GM12891 (cell line): ENCODE measurements at regions not wholly inside any gene's neighbourhood (a gene's known extent, or its start where the extent isn't known, plus 50 kb on each side); places are given as distances from the start of the nearest gene placed in this dataset.

Source experiments
- PAX5 ChIP-seq: IDR thresholded peaks from 2 replicates; pipeline ENCODE4 v1.6.1; 2011; ENCODE audit warnings: low read length, moderate library complexity, mild to moderate bottlenecking; ENCODE audit not compliant: insufficient read depth, severe bottlenecking
- POLR2A ChIP-seq: IDR thresholded peaks from 2 replicates; pipeline ENCODE4 v1.6.1; 2011; ENCODE audit warnings: low read depth, low read length, control low read depth
- TAF1 ChIP-seq: IDR thresholded peaks from 2 replicates; pipeline ENCODE4 v1.6.1; 2011; ENCODE audit warnings: low read depth, low read length, control low read depth

DNA sequence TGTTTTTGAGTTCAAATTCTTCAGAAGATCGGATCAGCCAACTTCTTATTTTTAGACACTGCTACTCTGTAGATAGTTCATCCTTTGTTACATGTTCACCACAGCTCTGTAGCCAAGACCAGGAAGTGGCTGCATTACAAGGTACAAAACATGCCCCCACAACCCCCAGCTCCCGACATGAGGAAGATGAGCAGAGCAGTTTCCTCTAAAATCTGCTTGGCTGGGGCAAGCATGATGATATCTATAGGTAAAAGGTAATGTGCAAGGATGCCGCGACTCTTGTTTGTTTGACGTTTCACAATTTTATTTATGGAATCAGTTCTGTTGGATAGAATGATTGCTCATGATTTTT is 126.5 kb upstream of the GRM7 start:
- TF ChIP-seq TAF1 (no peak), POLR2A (no peak), PAX5 (no peak)
